Neural progenitor cell (in vitro differentiated cells): ENCODE measurements at regions not wholly inside any gene's neighbourhood (a gene's known extent, or its start where the extent isn't known, plus 50 kb on each side); places are given as distances from the start of the nearest gene placed in this dataset.

Experiments
- DNase-seq: peaks from one replicate; pipeline ENCODE4 v3.0.0-alpha.2; 2016; ENCODE audit warnings: low spot score
- H2AFZ ChIP-seq: fragments of 200-600 bp; sonication (generic); replicated peaks from 2 replicates; pipeline ENCODE4 v1.6.1; 2016; ENCODE audit warnings: antibody characterized with exemption
- H3F3A ChIP-seq: fragments of 200-600 bp; sonication (generic); 2 replicates; pipeline ENCODE4 v1.6.1; 2016; ENCODE audit warnings: antibody characterized with exemption, low read depth
- H3K27ac ChIP-seq: fragments of 200-600 bp; sonication (generic); 2 replicates; pipeline ENCODE4 v1.5.1; 2016; ENCODE audit warnings: mild to moderate bottlenecking
- H3K27me3 ChIP-seq: fragments of 200-600 bp; sonication (generic); 2 replicates; pipeline ENCODE4 v1.6.1; 2016; ENCODE audit warnings: mild to moderate bottlenecking, moderate library complexity
- H3K36me3 ChIP-seq: fragments of 200-600 bp; sonication (generic); 2 replicates; pipeline ENCODE4 v1.5.1; 2016
- H3K4me1 ChIP-seq: fragments of 200-600 bp; sonication (generic); 2 replicates; pipeline ENCODE4 v1.6.1; 2016; ENCODE audit warnings: mixed run types
- H3K4me2 ChIP-seq: fragments of 200-600 bp; sonication (generic); 2 replicates; pipeline ENCODE4 v1.6.1; 2016
- H3K4me3 ChIP-seq: fragments of 200-600 bp; sonication (generic); 2 replicates; pipeline ENCODE4 v1.5.1; 2016
- H3K79me2 ChIP-seq: fragments of 200-600 bp; sonication (generic); 2 replicates; pipeline ENCODE4 v1.6.1; 2016; ENCODE audit warnings: low read depth
- H3K9ac ChIP-seq: fragments of 200-600 bp; sonication (generic); 2 replicates; pipeline ENCODE4 v1.6.1; 2016
- H3K9me3 ChIP-seq: fragments of 200-600 bp; sonication (generic); 2 replicates; pipeline ENCODE4 v1.5.1; 2016; ENCODE audit warnings: low read depth
- H4K20me1 ChIP-seq: fragments of 200-600 bp; sonication (generic); 2 replicates; pipeline ENCODE4 v1.6.1; 2016; ENCODE audit warnings: low read depth
- H3K27ac Mint-ChIP-seq: 3 replicates; pipeline ENCODE4 v1.8.0; 2021; ENCODE audit warnings: mixed read lengths
- H3K27me3 Mint-ChIP-seq: 2 replicates; pipeline ENCODE4 v1.8.0; 2022; ENCODE audit warnings: low read depth, mild to moderate bottlenecking, inconsistent platforms, moderate library complexity, mixed read lengths; ENCODE audit not compliant: insufficient read depth
- H3K36me3 Mint-ChIP-seq: 3 replicates; pipeline ENCODE4 v1.8.0; 2021; ENCODE audit warnings: mixed read lengths
- H3K4me1 Mint-ChIP-seq: 3 replicates; pipeline ENCODE4 v1.8.0; 2021; ENCODE audit warnings: mixed read lengths
- H3K4me3 Mint-ChIP-seq: 3 replicates; pipeline ENCODE4 v1.8.0; 2021; ENCODE audit warnings: mild to moderate bottlenecking, moderate library complexity, mixed read lengths
- H3K9me3 Mint-ChIP-seq: 3 replicates; pipeline ENCODE4 v1.8.0; 2020; ENCODE audit warnings: mixed read lengths
- EZH2 ChIP-seq: fragments of 200-600 bp; sonication (generic); IDR thresholded peaks from 2 replicates; pipeline ENCODE4 v1.6.1; 2017; ENCODE audit warnings: antibody characterized with exemption, mild to moderate bottlenecking, moderate library complexity
- EZH2phosphoT487 ChIP-seq: fragments of 200-600 bp; sonication (generic); IDR thresholded peaks from 2 replicates; pipeline ENCODE4 v1.6.1; 2017; ENCODE audit warnings: antibody characterized with exemption
- TF ChIP-seq, protein P1 (sequence below): fragments of 200-600 bp; sonication (generic); IDR thresholded peaks from 2 replicates; pipeline ENCODE4 v1.5.1; 2017; ENCODE audit warnings: antibody characterized with exemption, mild to moderate bottlenecking

GRCh38 chr10:59085054-59085453, 91.4 kb upstream of the PHYHIPL start:
- H3K9me3 Mint-ChIP-seq: no peaks in the 10 kb centered on the region
- H3K4me1 Mint-ChIP-seq: no peaks in the 10 kb centered on the region
- Histone ChIP-seq H3K4me3 (no peak overlapping the region), H3K9me3 (no peaks in the 10 kb centered on the region), H3K4me1 (no peaks in the 10 kb centered on the region), H4K20me1 (no peaks in the 10 kb centered on the region), H3K9ac (no peak overlapping the region), H3F3A (no peaks in the 10 kb centered on the region), H3K36me3 (no peaks in the 10 kb centered on the region), H3K27ac (no peak overlapping the region), H3K4me2 (no peak overlapping the region), H3K79me2 (no peaks in the 10 kb centered on the region), H2AFZ (no peak overlapping the region), H3K27me3 (no peaks in the 10 kb centered on the region)
- DNase-seq: no peak
- H3K4me3 Mint-ChIP-seq: no peak overlapping the region
- no peak for TF ChIP-seq EZH2phosphoT487
- TF ChIP-seq EZH2: no peak
- H3K27me3 Mint-ChIP-seq: no peaks in the 10 kb centered on the region
- H3K36me3 Mint-ChIP-seq: no peaks in the 10 kb centered on the region
- H3K27ac Mint-ChIP-seq: no peak overlapping the region

DNA sequence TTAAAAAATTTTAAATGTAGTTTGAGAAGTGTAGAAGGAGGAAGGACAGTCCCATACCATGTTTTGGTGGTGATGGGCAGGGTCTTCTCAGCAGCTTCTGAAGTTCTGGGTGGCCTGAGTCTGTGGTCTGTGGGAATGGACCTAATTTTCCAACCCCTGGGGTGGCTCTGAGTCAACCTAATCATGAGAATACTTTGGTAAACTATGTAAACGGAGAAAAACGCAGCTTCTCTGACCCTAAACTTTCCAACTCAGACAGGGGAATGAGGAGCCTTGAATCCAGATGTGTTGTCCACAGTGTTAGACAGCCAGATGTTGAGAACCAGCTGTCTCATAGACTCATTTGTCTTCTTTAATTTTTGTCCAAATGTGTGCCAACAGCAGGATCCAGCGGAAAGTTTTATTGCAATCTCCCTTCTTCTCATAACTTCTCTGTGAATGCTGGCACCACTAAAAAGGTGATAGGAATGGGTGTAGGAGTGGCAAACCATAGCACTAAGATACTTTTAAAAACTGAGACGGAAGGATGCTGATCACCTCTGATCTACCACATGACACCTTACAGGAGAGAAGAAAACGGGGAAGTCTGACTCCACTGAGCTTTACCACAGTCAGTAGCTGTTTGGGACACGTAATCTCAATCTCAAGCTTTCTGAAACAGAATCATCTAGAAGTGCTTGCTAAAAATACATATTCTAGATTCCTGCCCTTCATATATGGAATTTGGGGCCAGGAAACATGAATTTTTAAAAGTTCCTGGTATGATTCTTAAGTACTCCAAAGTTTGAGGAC, 90.5 kb upstream of the PHYHIPL start:
- no peaks in the 10 kb centered on the region for H3K36me3 ChIP-seq
- H3K9me3 ChIP-seq: no peaks in the 10 kb centered on the region
- peaks cover 4% of the 10 kb centered on the region for H3K4me1 ChIP-seq
- H2AFZ ChIP-seq: no peak overlapping the region
- H3K4me2 ChIP-seq: no peak overlapping the region
- H3K79me2 ChIP-seq: no peaks in the 10 kb centered on the region
- H3K27me3 Mint-ChIP-seq: no peaks in the 10 kb centered on the region
- TF ChIP-seq EZH2phosphoT487 (no peak), EZH2 (no peak)
- TF ChIP-seq, protein P1, sequence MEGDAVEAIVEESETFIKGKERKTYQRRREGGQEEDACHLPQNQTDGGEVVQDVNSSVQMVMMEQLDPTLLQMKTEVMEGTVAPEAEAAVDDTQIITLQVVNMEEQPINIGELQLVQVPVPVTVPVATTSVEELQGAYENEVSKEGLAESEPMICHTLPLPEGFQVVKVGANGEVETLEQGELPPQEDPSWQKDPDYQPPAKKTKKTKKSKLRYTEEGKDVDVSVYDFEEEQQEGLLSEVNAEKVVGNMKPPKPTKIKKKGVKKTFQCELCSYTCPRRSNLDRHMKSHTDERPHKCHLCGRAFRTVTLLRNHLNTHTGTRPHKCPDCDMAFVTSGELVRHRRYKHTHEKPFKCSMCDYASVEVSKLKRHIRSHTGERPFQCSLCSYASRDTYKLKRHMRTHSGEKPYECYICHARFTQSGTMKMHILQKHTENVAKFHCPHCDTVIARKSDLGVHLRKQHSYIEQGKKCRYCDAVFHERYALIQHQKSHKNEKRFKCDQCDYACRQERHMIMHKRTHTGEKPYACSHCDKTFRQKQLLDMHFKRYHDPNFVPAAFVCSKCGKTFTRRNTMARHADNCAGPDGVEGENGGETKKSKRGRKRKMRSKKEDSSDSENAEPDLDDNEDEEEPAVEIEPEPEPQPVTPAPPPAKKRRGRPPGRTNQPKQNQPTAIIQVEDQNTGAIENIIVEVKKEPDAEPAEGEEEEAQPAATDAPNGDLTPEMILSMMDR: no peak
- peaks cover 2% of the 10 kb centered on the region for H3F3A ChIP-seq
- H3K4me3 ChIP-seq: no peak overlapping the region
- H3K9ac ChIP-seq: no peak overlapping the region
- H3K27me3 ChIP-seq: no peaks in the 10 kb centered on the region
- H3K27ac ChIP-seq: no peak overlapping the region
- no peak for DNase-seq
- no peaks in the 10 kb centered on the region for H3K4me1 Mint-ChIP-seq
- H3K4me3 Mint-ChIP-seq: no peak overlapping the region
- no peaks in the 10 kb centered on the region for H3K9me3 Mint-ChIP-seq
- H3K36me3 Mint-ChIP-seq: no peaks in the 10 kb centered on the region
- no peak overlapping the region for H3K27ac Mint-ChIP-seq
- H4K20me1 ChIP-seq: no peaks in the 10 kb centered on the region

DNA sequence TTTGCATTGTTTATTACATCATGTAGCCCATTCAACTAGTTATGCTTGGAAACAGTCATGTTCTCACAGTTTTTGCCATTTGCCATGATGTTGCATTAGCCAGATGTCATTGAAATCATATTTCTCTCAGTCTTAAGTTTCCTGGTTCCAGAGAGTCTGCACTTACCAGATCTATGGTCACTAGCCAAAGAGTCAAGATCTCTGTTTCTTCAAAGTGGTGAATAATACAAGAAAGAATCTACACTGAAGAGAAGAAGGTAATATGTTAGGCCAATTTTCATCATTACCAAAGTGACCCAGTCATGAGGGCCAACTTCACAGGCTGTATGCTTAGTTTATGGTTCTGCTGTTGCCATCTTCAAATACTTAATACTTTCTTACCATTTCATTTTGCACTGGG, 89.0 kb upstream of the PHYHIPL start:
- Mint-ChIP-seq H3K36me3 (no peaks in the 10 kb centered on the region), H3K9me3 (no peaks in the 10 kb centered on the region), H3K27me3 (no peaks in the 10 kb centered on the region), H3K4me3 (no peak overlapping the region), H3K4me1 (no peaks in the 10 kb centered on the region), H3K27ac (no peak overlapping the region)
- no peaks in the 10 kb centered on the region for H3K9me3 ChIP-seq
- H3K9ac ChIP-seq: no peak overlapping the region
- no peak overlapping the region for H3K27ac ChIP-seq
- H4K20me1 ChIP-seq: no peaks in the 10 kb centered on the region
- peaks cover 12% of the 10 kb centered on the region for H3K4me1 ChIP-seq
- no peak overlapping the region for H3K4me2 ChIP-seq
- H3K27me3 ChIP-seq: no peaks in the 10 kb centered on the region
- H3K36me3 ChIP-seq: no peaks in the 10 kb centered on the region
- TF ChIP-seq, protein P1: no peak
- no peak for TF ChIP-seq EZH2phosphoT487
- TF ChIP-seq EZH2: no peak
- peaks cover 9% of the 10 kb centered on the region for H3F3A ChIP-seq
- H3K4me3 ChIP-seq: no peak overlapping the region
- H2AFZ ChIP-seq: no peak overlapping the region
- no peak for DNase-seq
- H3K79me2 ChIP-seq: no peaks in the 10 kb centered on the region

DNA sequence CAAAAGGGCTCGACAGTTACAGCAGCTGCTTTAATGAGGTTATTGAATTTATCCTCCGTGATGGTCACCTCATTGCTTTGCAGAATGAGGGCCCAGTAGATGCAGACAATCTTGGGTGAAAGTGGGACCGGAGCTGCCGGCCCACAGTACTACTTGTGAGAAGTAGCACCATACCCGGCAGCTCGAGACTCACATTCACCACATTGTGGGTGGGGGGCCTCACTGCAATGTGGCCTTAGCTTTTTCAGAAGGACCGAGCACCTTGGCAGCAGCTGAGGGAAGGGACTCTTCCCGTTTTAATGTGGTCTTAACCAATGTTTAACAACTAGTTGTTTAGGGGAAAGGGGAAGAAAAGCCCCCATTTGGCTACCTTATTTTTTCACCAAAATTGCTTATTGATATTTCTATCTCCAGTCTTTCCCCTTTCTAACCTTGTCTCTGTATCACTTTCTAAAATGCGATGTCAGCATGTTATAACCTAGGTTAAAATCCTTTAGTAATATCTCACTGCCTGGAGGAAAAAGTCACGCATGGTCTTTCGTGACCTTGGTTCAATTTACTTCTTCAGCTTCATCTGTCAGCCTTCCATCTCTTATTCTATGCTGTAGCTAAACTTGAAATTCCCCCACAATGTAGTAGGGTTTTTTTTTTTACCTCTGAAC, 87.4 kb upstream of the PHYHIPL start:
- no peak for DNase-seq
- Mint-ChIP-seq H3K36me3 (no peaks in the 10 kb centered on the region), H3K4me3 (no peak overlapping the region), H3K4me1 (no peaks in the 10 kb centered on the region), H3K27me3 (no peaks in the 10 kb centered on the region), H3K9me3 (no peaks in the 10 kb centered on the region), H3K27ac (no peak overlapping the region)
- no peaks in the 10 kb centered on the region for H3K9me3 ChIP-seq
- no peaks in the 10 kb centered on the region for H3K79me2 ChIP-seq
- no peaks in the 10 kb centered on the region for H3K36me3 ChIP-seq
- no peaks in the 10 kb centered on the region for H3K27me3 ChIP-seq
- no peak overlapping the region for H3K4me3 ChIP-seq
- no peak overlapping the region for H2AFZ ChIP-seq
- peaks cover 12% of the 10 kb centered on the region for H3K4me1 ChIP-seq
- H3K9ac ChIP-seq: no peak overlapping the region
- no peak overlapping the region for H3K27ac ChIP-seq
- H4K20me1 ChIP-seq: no peaks in the 10 kb centered on the region
- TF ChIP-seq EZH2phosphoT487: no peak
- TF ChIP-seq, protein P1: no peak
- TF ChIP-seq EZH2: no peak
- peaks cover 9% of the 10 kb centered on the region for H3F3A ChIP-seq
- H3K4me2 ChIP-seq: no peak overlapping the region
